CD4-positive, alpha-beta T cell treated with Interferon gamma for 1 hour (primary cell): ENCODE measurements at regions not wholly inside any gene's neighbourhood (a gene's known extent, or its start where the extent isn't known, plus 50 kb on each side); places are given as distances from the start of the nearest gene placed in this dataset.

ENCODE experiments used
- DNase-seq: peaks from one replicate; pipeline ENCODE4 v3.0.0-alpha.2; 2020

DNA sequence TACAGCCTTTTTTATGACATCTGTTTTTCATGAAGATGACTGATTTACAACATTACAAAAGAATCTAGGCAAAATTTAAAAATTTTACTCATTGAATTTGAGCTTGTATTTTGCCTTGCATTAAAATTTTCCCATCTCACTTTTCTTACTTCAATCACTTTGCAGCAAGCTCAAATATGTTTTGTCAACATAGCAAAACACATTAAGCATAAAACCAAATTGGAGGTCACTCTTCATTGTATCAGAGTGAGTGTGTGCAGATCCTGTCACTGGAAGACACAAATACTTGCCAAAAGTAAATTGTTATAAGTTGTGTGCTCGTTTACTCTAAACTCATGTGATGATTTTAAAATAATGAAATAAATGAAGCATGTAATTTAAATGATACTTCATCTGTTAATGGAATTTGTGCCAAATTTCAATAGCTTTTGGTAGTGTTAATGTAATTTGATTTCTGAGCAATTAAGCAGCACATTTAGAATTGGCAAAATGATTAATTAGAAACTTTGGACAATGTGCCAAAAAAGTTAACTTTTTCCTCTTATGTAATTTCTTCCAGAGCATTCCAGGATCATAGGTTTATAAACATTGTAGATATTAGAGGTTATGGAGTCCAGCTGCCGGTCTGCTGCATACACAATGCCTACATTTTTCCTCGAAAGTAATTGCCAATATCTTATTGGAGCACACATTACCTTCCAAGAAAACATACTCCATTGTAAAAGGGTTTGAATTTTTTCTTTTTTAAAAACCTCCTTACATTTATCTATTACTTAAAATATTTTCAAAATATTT is 1078.2 kb upstream of the LRRTM3 start:
- DNase-seq = no peak

DNA sequence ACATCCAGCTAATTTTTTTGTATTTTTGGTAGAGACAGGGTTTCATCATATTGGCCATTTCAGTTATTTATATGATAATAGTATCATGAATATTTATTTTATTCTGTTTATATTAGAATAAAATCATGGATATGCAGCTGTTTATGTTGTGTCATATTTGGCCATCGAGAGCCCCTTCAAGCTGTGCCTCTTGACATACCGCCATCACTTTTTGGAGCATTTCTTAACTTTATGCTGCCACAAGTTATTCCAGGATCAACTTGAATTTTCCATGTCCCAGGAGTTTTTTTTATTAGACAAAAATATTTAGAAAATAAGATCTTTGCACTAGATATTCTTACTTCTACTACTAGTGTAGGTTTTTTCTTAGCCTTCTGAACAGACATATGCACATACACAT is 1067.0 kb upstream of the LRRTM3 start:
- DNase-seq = no peak

DNA sequence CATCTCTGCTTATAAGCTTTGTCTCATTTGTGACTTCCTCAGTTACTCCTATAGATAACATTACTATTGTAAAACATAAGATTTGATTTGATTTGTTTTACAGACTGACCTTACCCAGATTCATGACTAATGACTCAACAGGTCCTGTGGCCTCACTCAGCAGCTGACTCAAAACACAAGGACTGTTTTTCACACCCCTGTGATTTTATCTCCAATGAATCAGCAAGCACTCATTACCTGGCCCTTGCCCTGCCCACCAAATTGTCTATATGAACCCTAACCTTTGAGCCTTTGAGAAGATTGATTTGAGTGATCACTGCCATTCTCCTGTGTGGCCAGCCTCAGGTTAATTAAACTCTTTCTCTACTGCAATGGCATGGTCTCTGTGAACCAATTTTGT is 1064.6 kb upstream of the LRRTM3 start:
- no peak for DNase-seq
